ENCODE measurements at regions not wholly inside any gene's neighbourhood (a gene's known extent, or its start where the extent isn't known, plus 50 kb on each side); places are given as distances from the start of the nearest gene placed in this dataset.
"Not testable (repeated sequence)": the region's sequence is repeated elsewhere in the genome, so short reads cannot be mapped to it uniquely, and the experiment has no call there.

DNA sequence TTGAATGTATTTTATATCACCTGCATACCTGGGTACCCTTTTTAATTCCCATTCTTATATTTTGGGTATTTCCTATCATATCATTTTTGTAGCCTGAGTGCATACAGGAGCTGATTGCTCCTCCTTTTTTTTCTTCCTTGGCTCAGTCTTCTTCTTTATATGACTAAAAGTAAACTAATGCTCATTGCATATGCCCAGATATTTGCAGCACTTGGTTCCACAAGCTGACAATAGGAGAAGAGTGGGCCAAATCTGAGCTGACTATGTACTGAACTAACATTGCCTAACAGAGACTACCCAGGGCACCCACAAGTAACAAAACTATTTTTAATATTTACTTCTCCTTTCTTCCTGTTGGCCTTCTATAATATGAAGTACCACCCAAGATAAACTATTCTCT, 131.7 kb upstream of the SPOPL start:
- DNase-seq: no peak
- TF ChIP-seq CTCF (IDR thresholded peaks at IDR 0.05) (no peak), POLR2A (IDR thresholded peaks at IDR 0.05) (no peak)
- Histone ChIP-seq H3K36me3 (no peaks in the 10 kb centered on the region), H3K27ac (no peak overlapping the region), H3K4me3 (no peak overlapping the region), H3K9me3 (no peaks in the 10 kb centered on the region), H3K4me1 (no peaks in the 10 kb centered on the region), H3K27me3 (no peaks in the 10 kb centered on the region)

DNA sequence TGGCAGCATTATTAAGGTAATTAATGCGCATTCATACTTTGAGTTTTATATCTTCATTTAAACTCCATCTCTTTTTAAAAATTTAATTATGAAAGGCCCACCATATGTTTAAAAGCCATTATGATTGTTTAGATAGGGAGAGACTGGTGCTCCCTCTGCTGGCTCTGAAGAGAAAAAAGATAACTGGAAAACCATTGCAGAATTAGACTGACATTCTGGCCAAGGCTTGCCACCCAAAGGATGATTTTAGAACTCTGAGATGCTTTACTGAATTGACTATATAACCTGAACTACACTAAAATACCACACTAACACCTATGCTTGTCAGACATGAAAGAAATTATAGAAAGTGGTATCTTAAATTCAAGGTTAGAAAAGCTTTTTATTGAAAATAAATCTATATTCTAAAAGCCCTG, 127.6 kb upstream of the SPOPL start:
- no peak for DNase-seq
- Histone ChIP-seq H3K4me1 (no peaks in the 10 kb centered on the region), H3K4me3 (no peak overlapping the region), H3K36me3 (no peaks in the 10 kb centered on the region), H3K9me3 (no peaks in the 10 kb centered on the region), H3K27me3 (no peaks in the 10 kb centered on the region), H3K27ac (no peak overlapping the region)
- TF ChIP-seq POLR2A (IDR thresholded peaks at IDR 0.05) (no peak), CTCF (IDR thresholded peaks at IDR 0.05) (peak in 3 of 6 experiments; percentile 52 to 56 (median 54))

DNA sequence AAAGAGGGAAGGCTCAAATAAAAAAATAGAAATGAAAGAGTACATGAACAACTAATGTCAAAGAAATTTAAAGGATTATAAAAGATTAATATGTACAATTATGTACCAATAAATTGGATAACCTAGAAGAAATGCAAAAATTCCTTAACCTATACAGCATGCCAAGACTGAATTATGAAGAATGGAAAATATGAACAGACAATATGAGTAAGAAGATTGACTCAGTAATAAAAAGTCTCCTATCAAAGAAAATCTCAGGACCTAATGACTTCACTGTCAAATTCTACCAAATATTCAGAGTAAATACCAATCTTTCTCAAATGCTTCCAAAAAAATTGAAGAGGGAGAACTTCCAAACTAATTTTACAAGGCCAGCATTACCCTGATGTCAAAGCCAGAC, 120.2 kb upstream of the SPOPL start:
- DNase-seq: no peak
- Histone ChIP-seq H3K9me3 (no peaks in the 10 kb centered on the region), H3K27me3 (no peaks in the 10 kb centered on the region), H3K4me1 (no peaks in the 10 kb centered on the region), H3K4me3 (no peak overlapping the region), H3K27ac (no peak overlapping the region), H3K36me3 (no peaks in the 10 kb centered on the region)
- TF ChIP-seq POLR2A (IDR thresholded peaks at IDR 0.05) (no peak), CTCF (IDR thresholded peaks at IDR 0.05) (no peak)

DNA sequence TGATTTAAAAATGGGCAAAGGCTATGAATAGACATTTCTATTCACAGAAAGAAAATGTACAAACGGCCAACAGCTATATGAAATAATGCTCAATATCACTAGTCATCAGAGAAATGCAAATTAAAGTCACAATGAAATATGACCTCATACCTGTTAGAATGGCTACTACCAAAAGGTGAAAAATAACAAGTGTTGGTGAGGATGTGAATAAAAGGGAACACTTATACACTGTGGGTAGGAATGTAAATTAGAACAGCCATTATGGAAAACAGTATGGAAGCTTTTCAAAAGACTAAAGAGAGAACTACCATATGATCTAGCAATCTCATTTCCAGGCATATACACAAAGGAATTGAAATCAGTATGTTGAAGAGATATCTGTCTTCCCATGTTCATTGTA, 118.9 kb upstream of the SPOPL start:
- H3K4me1 ChIP-seq: no peaks in the 10 kb centered on the region
- no peaks in the 10 kb centered on the region for H3K27me3 ChIP-seq
- no peak overlapping the region for H3K4me3 ChIP-seq
- no peaks in the 10 kb centered on the region for H3K36me3 ChIP-seq
- no peaks in the 10 kb centered on the region for H3K9me3 ChIP-seq
- no peak overlapping the region for H3K27ac ChIP-seq
- TF ChIP-seq CTCF (IDR thresholded peaks at IDR 0.05): no peak
- no peak for TF ChIP-seq POLR2A (IDR thresholded peaks at IDR 0.05)
- DNase-seq: no peak

- not testable (repeated sequence) for DNase-seq, H3K4me1 ChIP-seq, H3K4me3 ChIP-seq, H3K27me3 ChIP-seq, H3K9me3 ChIP-seq, H3K36me3 ChIP-seq, H3K27ac ChIP-seq
Observed at GRCh38 chr2:138386191-138386590, 115.4 kb upstream of the SPOPL start.

DNA sequence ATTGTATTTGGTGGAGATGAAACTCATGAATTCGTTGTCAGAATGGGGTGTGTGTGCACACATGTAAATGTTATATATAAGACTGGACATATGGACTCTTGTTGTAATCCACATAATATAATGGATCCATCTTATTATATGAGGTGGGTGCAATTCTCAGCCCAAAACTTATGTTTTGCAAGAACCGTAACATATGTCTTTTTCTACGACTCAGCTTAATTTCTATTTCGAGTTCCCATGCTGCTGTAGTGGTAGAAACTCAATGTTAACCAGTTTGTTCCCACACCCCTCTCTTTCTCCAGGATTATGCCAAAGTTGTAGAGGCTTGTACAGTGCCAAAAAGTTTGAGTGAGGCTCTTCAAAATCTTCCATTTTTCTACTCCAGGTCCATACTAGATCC, 112.5 kb upstream of the SPOPL start:
- no peaks in the 10 kb centered on the region for H3K4me1 ChIP-seq
- DNase-seq: no peak
- H3K9me3 ChIP-seq: no peaks in the 10 kb centered on the region
- no peak overlapping the region for H3K4me3 ChIP-seq
- H3K27me3 ChIP-seq: no peaks in the 10 kb centered on the region
- H3K36me3 ChIP-seq: no peaks in the 10 kb centered on the region
- no peak overlapping the region for H3K27ac ChIP-seq
- TF ChIP-seq CTCF (IDR thresholded peaks at IDR 0.05) (no peak), POLR2A (IDR thresholded peaks at IDR 0.05) (no peak)

All from Peyer's patch (tissue), 4 donors.